ENCODE measurements at regions not wholly inside any gene's neighbourhood (a gene's known extent, or its start where the extent isn't known, plus 50 kb on each side); places are given as distances from the start of the nearest gene placed in this dataset.

GRCh38 chr2:137824501-137824900 is 139.8 kb upstream of the HNMT start:
- TF ChIP-seq POLR2AphosphoS5 (IDR thresholded peaks at IDR 0.05) (no peak), EP300 (IDR thresholded peaks at IDR 0.05) (no peak)
